WTC11 (cell line): ENCODE measurements at regions not wholly inside any gene's neighbourhood (a gene's known extent, or its start where the extent isn't known, plus 50 kb on each side); places are given as distances from the start of the nearest gene placed in this dataset.

Experiments used
- ATAC-seq: fragments of 200-7000 bp; cut with Tn5 transposase; 2 replicates; pipeline ENCODE4 v1.10.0; 2021; ENCODE audit warnings: mild to moderate bottlenecking, moderate library complexity
- CTCF ChIA-PET: fragments of 300-600 bp; sonication (Branson Sonifier 250); formaldehyde crosslinking; loops from one replicate; lab custom pipeline; 2021; ENCODE audit warnings: antibody characterized with exemption; lab: Charles Lee
- POLR2A ChIA-PET: fragments of 350-600 bp; sonication (Branson Sonifier 250); formaldehyde crosslinking; loops from one replicate; lab custom pipeline; 2021; ENCODE audit warnings: antibody characterized with exemption; lab: Charles Lee
- DNase-seq: peaks from one replicate; pipeline ENCODE4 v3.0.0; 2021; ENCODE audit warnings: low spot score
- H3K27ac Mint-ChIP-seq: 2 replicates; pipeline ENCODE4 v1.8.0; 2021; ENCODE audit warnings: mixed read lengths
- H3K27me3 Mint-ChIP-seq: 2 replicates; pipeline ENCODE4 v1.8.0; 2021; ENCODE audit warnings: low read depth, mild to moderate bottlenecking, moderate library complexity, mixed read lengths
- H3K36me3 Mint-ChIP-seq: 2 replicates; pipeline ENCODE4 v1.8.0; 2021; ENCODE audit warnings: mixed read lengths
- H3K4me1 Mint-ChIP-seq: 2 replicates; pipeline ENCODE4 v1.8.0; 2022; ENCODE audit warnings: mixed read lengths
- H3K4me3 Mint-ChIP-seq: 2 replicates; pipeline ENCODE4 v1.8.0; 2021; ENCODE audit warnings: mild to moderate bottlenecking, moderate library complexity, mixed read lengths
- H3K9me3 Mint-ChIP-seq: 2 replicates; pipeline ENCODE4 v1.8.0; 2021; ENCODE audit warnings: mixed read lengths
- CBFB ChIP-seq: sonication (generic); formaldehyde crosslinking; IDR thresholded peaks from 2 replicates; pipeline ENCODE4 v1.8.1; 2022; ENCODE audit warnings: mild to moderate bottlenecking, low read depth, missing genetic modification reagents
- ELF4 ChIP-seq: sonication (generic); formaldehyde crosslinking; IDR thresholded peaks from 2 replicates; pipeline ENCODE4 v1.8.1; 2022; ENCODE audit warnings: low read depth, mild to moderate bottlenecking, moderate library complexity, missing genetic modification reagents
- FOXK1 ChIP-seq: sonication (generic); formaldehyde crosslinking; IDR thresholded peaks from 2 replicates; pipeline ENCODE4 v1.8.0; 2022; ENCODE audit warnings: mild to moderate bottlenecking, moderate library complexity, missing genetic modification reagents
- GABPB1 ChIP-seq: sonication (generic); formaldehyde crosslinking; IDR thresholded peaks from 2 replicates; pipeline ENCODE4 v1.8.1; 2023; ENCODE audit warnings: mild to moderate bottlenecking, missing genetic modification reagents
- GTF2I ChIP-seq: fragments of 250-450 bp; sonication (Bioruptor Pico); conservative IDR thresholded peaks from 2 replicates; pipeline ENCODE4 v1.4.0; 2021; ENCODE audit warnings: mild to moderate bottlenecking
- IRF2 ChIP-seq: sonication (generic); formaldehyde crosslinking; IDR thresholded peaks from 2 replicates; pipeline ENCODE4 v1.8.0; 2022; ENCODE audit warnings: low read depth, missing genetic modification reagents, borderline replicate concordance
- NFYB ChIP-seq: sonication (generic); formaldehyde crosslinking; conservative IDR thresholded peaks from 2 replicates; pipeline ENCODE4 v1.8.0; 2022; ENCODE audit warnings: low read depth, missing genetic modification reagents
- OVOL2 ChIP-seq: fragments of 250-450 bp; sonication (Bioruptor Pico); IDR thresholded peaks from 2 replicates; pipeline ENCODE4 v1.9.0; 2021; ENCODE audit warnings: mild to moderate bottlenecking, borderline replicate concordance
- TEAD1 ChIP-seq: sonication (generic); formaldehyde crosslinking; IDR thresholded peaks from 2 replicates; pipeline ENCODE4 v1.8.0; 2022; ENCODE audit warnings: mild to moderate bottlenecking, missing genetic modification reagents
- TEAD4 ChIP-seq: sonication (generic); formaldehyde crosslinking; IDR thresholded peaks from 2 replicates; pipeline ENCODE4 v1.8.0; 2022; ENCODE audit warnings: mild to moderate bottlenecking, missing genetic modification reagents
- ZNF396 ChIP-seq: fragments of 250-450 bp; sonication (Bioruptor Pico); IDR thresholded peaks from 2 replicates; pipeline ENCODE4 v1.8.0; 2021; ENCODE audit warnings: mild to moderate bottlenecking, moderate library complexity, borderline replicate concordance
- TF ChIP-seq, protein P1 (sequence below): sonication (generic); formaldehyde crosslinking; conservative IDR thresholded peaks from 2 replicates; pipeline ENCODE4 v1.8.1; 2022; ENCODE audit warnings: mild to moderate bottlenecking, missing genetic modification reagents
- TF ChIP-seq, protein P2 (sequence below): sonication (generic); formaldehyde crosslinking; IDR thresholded peaks from 2 replicates; pipeline ENCODE4 v1.8.0; 2023; ENCODE audit warnings: missing genetic modification reagents, mild to moderate bottlenecking, borderline replicate concordance
- TF ChIP-seq, protein P3 (sequence below): fragments of 250-450 bp; sonication (Bioruptor Pico); IDR thresholded peaks from 2 replicates; pipeline ENCODE4 v1.9.0; 2021; ENCODE audit warnings: mild to moderate bottlenecking
- TF ChIP-seq, protein P4 (sequence below): sonication (generic); formaldehyde crosslinking; IDR thresholded peaks from 2 replicates; pipeline ENCODE4 v1.8.1; 2023; ENCODE audit warnings: mild to moderate bottlenecking, missing genetic modification reagents, borderline replicate concordance
- TF ChIP-seq, protein P5 (sequence below): sonication (generic); formaldehyde crosslinking; IDR thresholded peaks from 2 replicates; pipeline ENCODE4 v1.8.1; 2023; ENCODE audit warnings: mild to moderate bottlenecking, missing genetic modification reagents
- TF ChIP-seq, protein P6 (sequence below): sonication (generic); formaldehyde crosslinking; IDR thresholded peaks from 2 replicates; pipeline ENCODE4 v1.8.1; 2022; ENCODE audit warnings: mild to moderate bottlenecking, missing genetic modification reagents, moderate library complexity, borderline replicate concordance

DNA sequence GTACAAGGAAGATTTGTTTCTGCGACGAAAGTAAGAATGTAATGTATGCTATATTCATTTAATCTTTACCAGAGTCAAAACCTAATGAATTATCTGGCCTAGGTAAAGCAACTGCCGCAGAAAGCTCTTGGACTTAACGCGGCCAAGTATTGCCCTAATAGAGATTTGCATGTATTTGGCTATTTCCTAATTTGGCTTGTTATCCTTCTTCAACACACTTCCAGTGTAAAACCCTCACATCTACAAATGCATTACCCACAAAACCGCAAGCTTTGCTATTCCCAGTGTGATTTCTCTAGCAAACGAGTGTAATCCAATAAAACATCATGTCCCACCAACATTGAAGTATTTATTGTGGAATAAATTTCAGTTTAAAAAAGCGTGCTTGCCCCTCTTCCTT is 123.8 kb upstream of the LMO4 start (continued):
- TF ChIP-seq TEAD1 (CRISPR knock-in tag) (no peak), NFYB (CRISPR knock-in tag) (no peak)
- TF ChIP-seq, protein P1, sequence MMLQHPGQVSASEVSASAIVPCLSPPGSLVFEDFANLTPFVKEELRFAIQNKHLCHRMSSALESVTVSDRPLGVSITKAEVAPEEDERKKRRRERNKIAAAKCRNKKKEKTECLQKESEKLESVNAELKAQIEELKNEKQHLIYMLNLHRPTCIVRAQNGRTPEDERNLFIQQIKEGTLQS: no peak
- TF ChIP-seq, all 79 proteins: peak for 0

DNA sequence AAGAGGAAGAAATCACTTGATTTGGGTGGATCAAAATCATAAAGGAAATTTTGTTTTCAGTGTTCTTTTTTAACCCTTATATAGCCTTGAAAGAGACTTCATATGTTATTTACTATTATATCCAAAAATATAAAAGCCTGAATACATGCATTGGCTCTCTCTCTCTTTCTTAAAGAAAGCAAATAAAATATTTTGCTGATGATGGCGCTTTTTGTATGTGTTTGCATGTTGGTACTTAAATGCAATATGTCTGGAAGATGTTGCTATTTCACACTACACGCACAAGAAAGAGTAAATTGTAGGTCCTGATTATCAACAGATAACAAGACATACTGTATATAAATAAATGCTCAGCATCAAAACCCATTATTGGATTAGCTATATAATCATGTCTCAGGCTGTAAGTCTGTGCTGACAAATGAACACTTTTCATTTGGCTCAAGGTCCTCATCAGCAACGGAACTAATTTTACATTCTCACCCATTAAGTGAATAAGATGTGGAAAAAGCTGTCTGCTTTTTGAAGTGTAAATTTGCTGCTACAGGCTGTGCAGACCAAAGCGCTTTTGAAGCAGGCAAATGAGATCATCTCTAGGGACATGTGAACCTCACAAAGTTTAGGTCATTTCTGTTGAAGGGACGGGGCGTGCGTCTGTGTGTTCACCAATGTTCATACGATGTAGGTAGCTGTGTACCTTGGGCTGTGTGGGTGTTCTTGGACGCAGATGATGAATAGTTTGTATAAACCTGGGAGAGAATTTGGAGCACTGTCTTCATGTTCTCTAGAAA is 122.4 kb upstream of the LMO4 start:
- H3K36me3 Mint-ChIP-seq: no peaks in the 10 kb centered on the region
- no peak overlapping the region for H3K27ac Mint-ChIP-seq
- ChIA-PET CTCF (no interaction called here), POLR2A (interaction anchor here (0.6 kb wide), 1 partner anchor 189 kb away, joined by 4 read pairs; no protein-coding TSS in a partner anchor)
- H3K4me1 Mint-ChIP-seq: peaks cover 21% of the 10 kb centered on the region
- no peak overlapping the region for H3K4me3 Mint-ChIP-seq
- peaks cover 10% of the 10 kb centered on the region for H3K9me3 Mint-ChIP-seq
- TF ChIP-seq, protein P2, sequence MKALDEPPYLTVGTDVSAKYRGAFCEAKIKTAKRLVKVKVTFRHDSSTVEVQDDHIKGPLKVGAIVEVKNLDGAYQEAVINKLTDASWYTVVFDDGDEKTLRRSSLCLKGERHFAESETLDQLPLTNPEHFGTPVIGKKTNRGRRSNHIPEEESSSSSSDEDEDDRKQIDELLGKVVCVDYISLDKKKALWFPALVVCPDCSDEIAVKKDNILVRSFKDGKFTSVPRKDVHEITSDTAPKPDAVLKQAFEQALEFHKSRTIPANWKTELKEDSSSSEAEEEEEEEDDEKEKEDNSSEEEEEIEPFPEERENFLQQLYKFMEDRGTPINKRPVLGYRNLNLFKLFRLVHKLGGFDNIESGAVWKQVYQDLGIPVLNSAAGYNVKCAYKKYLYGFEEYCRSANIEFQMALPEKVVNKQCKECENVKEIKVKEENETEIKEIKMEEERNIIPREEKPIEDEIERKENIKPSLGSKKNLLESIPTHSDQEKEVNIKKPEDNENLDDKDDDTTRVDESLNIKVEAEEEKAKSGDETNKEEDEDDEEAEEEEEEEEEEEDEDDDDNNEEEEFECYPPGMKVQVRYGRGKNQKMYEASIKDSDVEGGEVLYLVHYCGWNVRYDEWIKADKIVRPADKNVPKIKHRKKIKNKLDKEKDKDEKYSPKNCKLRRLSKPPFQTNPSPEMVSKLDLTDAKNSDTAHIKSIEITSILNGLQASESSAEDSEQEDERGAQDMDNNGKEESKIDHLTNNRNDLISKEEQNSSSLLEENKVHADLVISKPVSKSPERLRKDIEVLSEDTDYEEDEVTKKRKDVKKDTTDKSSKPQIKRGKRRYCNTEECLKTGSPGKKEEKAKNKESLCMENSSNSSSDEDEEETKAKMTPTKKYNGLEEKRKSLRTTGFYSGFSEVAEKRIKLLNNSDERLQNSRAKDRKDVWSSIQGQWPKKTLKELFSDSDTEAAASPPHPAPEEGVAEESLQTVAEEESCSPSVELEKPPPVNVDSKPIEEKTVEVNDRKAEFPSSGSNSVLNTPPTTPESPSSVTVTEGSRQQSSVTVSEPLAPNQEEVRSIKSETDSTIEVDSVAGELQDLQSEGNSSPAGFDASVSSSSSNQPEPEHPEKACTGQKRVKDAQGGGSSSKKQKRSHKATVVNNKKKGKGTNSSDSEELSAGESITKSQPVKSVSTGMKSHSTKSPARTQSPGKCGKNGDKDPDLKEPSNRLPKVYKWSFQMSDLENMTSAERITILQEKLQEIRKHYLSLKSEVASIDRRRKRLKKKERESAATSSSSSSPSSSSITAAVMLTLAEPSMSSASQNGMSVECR (CRISPR knock-in tag): no peak
- TF ChIP-seq OVOL2 (CRISPR knock-in tag) (no peak), GABPB1 (CRISPR knock-in tag) (no peak)
- no peaks in the 10 kb centered on the region for H3K27me3 Mint-ChIP-seq
- ATAC-seq (no peak), DNase-seq (no peak)

DNA sequence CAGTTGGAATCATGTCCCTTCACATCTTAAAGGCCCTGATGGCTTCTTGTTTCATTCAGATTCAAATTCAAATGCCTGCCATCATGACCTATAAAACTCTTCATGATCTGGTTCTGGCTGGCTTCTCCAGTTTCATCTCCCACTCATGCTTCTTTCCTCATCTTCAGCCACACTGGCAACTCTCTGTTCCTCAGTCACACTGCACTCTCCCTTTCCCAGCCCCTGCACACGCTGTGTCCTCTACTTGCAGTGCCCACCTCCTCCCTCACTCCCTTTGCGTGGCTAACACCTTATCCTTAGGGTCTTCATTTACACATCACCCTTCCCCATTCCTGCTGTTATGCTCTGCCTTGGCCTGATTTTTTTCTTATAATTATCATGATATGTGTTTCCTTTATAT is 120.6 kb upstream of the LMO4 start:
- CTCF ChIA-PET: no interaction called here
- TF ChIP-seq, protein P3, sequence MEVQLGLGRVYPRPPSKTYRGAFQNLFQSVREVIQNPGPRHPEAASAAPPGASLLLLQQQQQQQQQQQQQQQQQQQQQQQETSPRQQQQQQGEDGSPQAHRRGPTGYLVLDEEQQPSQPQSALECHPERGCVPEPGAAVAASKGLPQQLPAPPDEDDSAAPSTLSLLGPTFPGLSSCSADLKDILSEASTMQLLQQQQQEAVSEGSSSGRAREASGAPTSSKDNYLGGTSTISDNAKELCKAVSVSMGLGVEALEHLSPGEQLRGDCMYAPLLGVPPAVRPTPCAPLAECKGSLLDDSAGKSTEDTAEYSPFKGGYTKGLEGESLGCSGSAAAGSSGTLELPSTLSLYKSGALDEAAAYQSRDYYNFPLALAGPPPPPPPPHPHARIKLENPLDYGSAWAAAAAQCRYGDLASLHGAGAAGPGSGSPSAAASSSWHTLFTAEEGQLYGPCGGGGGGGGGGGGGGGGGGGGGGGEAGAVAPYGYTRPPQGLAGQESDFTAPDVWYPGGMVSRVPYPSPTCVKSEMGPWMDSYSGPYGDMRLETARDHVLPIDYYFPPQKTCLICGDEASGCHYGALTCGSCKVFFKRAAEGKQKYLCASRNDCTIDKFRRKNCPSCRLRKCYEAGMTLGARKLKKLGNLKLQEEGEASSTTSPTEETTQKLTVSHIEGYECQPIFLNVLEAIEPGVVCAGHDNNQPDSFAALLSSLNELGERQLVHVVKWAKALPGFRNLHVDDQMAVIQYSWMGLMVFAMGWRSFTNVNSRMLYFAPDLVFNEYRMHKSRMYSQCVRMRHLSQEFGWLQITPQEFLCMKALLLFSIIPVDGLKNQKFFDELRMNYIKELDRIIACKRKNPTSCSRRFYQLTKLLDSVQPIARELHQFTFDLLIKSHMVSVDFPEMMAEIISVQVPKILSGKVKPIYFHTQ (CRISPR knock-in tag): no peak
- no peak for TF ChIP-seq ELF4 (CRISPR knock-in tag)
- TF ChIP-seq TEAD4 (CRISPR knock-in tag): no peak
- TF ChIP-seq, protein P4, sequence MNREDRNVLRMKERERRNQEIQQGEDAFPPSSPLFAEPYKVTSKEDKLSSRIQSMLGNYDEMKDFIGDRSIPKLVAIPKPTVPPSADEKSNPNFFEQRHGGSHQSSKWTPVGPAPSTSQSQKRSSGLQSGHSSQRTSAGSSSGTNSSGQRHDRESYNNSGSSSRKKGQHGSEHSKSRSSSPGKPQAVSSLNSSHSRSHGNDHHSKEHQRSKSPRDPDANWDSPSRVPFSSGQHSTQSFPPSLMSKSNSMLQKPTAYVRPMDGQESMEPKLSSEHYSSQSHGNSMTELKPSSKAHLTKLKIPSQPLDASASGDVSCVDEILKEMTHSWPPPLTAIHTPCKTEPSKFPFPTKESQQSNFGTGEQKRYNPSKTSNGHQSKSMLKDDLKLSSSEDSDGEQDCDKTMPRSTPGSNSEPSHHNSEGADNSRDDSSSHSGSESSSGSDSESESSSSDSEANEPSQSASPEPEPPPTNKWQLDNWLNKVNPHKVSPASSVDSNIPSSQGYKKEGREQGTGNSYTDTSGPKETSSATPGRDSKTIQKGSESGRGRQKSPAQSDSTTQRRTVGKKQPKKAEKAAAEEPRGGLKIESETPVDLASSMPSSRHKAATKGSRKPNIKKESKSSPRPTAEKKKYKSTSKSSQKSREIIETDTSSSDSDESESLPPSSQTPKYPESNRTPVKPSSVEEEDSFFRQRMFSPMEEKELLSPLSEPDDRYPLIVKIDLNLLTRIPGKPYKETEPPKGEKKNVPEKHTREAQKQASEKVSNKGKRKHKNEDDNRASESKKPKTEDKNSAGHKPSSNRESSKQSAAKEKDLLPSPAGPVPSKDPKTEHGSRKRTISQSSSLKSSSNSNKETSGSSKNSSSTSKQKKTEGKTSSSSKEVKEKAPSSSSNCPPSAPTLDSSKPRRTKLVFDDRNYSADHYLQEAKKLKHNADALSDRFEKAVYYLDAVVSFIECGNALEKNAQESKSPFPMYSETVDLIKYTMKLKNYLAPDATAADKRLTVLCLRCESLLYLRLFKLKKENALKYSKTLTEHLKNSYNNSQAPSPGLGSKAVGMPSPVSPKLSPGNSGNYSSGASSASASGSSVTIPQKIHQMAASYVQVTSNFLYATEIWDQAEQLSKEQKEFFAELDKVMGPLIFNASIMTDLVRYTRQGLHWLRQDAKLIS (CRISPR knock-in tag): no peak
- TF ChIP-seq, protein P5, sequence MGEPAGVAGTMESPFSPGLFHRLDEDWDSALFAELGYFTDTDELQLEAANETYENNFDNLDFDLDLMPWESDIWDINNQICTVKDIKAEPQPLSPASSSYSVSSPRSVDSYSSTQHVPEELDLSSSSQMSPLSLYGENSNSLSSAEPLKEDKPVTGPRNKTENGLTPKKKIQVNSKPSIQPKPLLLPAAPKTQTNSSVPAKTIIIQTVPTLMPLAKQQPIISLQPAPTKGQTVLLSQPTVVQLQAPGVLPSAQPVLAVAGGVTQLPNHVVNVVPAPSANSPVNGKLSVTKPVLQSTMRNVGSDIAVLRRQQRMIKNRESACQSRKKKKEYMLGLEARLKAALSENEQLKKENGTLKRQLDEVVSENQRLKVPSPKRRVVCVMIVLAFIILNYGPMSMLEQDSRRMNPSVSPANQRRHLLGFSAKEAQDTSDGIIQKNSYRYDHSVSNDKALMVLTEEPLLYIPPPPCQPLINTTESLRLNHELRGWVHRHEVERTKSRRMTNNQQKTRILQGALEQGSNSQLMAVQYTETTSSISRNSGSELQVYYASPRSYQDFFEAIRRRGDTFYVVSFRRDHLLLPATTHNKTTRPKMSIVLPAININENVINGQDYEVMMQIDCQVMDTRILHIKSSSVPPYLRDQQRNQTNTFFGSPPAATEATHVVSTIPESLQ (CRISPR knock-in tag): no peak
- no peak for TF ChIP-seq GTF2I (CRISPR knock-in tag)
- TF ChIP-seq FOXK1 (CRISPR knock-in tag): no peak
- no peak for TF ChIP-seq ZNF396 (CRISPR knock-in tag)
- no peak for TF ChIP-seq CBFB (CRISPR knock-in tag)
- no peak for TF ChIP-seq IRF2 (CRISPR knock-in tag)
- TF ChIP-seq, protein P6, sequence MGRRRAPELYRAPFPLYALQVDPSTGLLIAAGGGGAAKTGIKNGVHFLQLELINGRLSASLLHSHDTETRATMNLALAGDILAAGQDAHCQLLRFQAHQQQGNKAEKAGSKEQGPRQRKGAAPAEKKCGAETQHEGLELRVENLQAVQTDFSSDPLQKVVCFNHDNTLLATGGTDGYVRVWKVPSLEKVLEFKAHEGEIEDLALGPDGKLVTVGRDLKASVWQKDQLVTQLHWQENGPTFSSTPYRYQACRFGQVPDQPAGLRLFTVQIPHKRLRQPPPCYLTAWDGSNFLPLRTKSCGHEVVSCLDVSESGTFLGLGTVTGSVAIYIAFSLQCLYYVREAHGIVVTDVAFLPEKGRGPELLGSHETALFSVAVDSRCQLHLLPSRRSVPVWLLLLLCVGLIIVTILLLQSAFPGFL: no peak
- TF ChIP-seq, all 79 proteins: peak for 0

More for the DNA sequence above, 120.6 kb upstream of the LMO4 start:
- Mint-ChIP-seq H3K4me1 (0 out of 2 replicates have a peak, but pooled peaks cover 3% of the 10 kb centered on the region), H3K27me3 (no peaks in the 10 kb centered on the region), H3K27ac (no peak overlapping the region), H3K4me3 (no peak overlapping the region), H3K36me3 (no peaks in the 10 kb centered on the region), H3K9me3 (peaks cover 10% of the 10 kb centered on the region)
- no peak for ATAC-seq
- no peak for DNase-seq
- POLR2A ChIA-PET: no interaction called here
